ENCODE measurements at regions not wholly inside any gene's neighbourhood (a gene's known extent, or its start where the extent isn't known, plus 50 kb on each side); places are given as distances from the start of the nearest gene placed in this dataset.
"Not testable (repeated sequence)": the region's sequence is repeated elsewhere in the genome, so short reads cannot be mapped to it uniquely, and the experiment has no call there.

DNA sequence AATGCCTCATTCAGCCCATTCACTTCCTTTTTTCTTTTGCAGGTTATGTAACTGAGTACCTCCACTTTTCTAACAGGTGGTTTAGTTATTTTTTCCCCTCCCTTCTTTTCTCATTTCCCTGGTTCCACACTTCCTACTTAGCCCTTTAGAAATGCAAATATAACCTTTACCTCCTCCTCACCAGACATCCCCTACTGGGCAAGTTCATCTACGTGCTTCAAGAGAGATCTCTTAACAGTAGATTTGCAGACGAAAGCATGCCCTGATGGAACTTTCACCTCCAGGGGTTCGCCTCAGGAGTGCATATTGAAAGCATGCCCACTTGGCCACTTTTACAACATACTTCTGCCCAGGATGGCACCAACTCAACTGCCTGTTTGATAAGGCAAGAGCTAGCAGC is 314.1 kb upstream of the LRRC3B start:
- no peaks in the 10 kb centered on the region for H3K36me3 ChIP-seq (ENCODE audit: insufficient read depth, insufficient read length, low read length)
- H3K9ac ChIP-seq (ENCODE audit: insufficient read length, low read depth): no peak overlapping the region
- H3K4me1 ChIP-seq (ENCODE audit: insufficient read depth, insufficient read length): no peaks in the 10 kb centered on the region
- TF ChIP-seq YY1 (IDR thresholded peaks at IDR 0.05; ENCODE audit: insufficient read depth, insufficient read length) (no peak), SUZ12 (IDR thresholded peaks at IDR 0.05; ENCODE audit: extremely low read depth, insufficient read depth, insufficient read length) (no peak), ZNF274 (IDR thresholded peaks at IDR 0.05; ENCODE audit: low read depth, low read length) (no peak)
- peak; percentile 13 for DNase-seq (ENCODE audit: low read depth, low spot score)
- H3K27me3 ChIP-seq (ENCODE audit: insufficient read depth, insufficient read length): no peaks in the 10 kb centered on the region
- H3K4me3 ChIP-seq (ENCODE audit: insufficient read length, low read depth): no peak overlapping the region
- peaks cover 35% of the 10 kb centered on the region for H3K9me3 ChIP-seq (ENCODE audit: insufficient read depth, low read length)

DNA sequence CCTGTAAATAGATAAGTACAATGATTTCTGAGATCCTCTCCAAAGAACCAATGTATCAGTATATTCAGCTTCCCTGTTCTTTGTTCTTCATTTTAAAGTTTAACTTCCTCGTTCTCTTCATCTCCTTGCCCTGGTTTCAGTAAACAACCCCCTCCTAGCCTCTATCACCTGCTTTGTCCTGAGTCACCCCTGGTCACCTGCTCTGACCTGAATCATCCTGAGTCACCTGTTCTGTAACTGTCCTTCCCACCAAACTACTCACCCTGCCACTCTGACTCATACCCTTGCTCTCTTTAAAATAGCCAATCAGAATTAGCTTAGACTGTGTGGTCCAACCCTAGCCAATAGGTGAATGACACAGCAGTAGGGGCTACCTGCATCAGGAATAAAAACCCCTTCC is 313.0 kb upstream of the LRRC3B start:
- H3K9ac ChIP-seq (ENCODE audit: insufficient read length, low read depth); H3K27me3 ChIP-seq (ENCODE audit: insufficient read depth, insufficient read length); H3K4me1 ChIP-seq (ENCODE audit: insufficient read depth, insufficient read length); H3K36me3 ChIP-seq (ENCODE audit: insufficient read depth, insufficient read length, low read length); H3K4me3 ChIP-seq (ENCODE audit: insufficient read length, low read depth); DNase-seq (ENCODE audit: low read depth, low spot score): not testable (repeated sequence)
- H3K9me3 ChIP-seq (ENCODE audit: insufficient read depth, low read length): peaks cover 35% of the 10 kb centered on the region

DNA sequence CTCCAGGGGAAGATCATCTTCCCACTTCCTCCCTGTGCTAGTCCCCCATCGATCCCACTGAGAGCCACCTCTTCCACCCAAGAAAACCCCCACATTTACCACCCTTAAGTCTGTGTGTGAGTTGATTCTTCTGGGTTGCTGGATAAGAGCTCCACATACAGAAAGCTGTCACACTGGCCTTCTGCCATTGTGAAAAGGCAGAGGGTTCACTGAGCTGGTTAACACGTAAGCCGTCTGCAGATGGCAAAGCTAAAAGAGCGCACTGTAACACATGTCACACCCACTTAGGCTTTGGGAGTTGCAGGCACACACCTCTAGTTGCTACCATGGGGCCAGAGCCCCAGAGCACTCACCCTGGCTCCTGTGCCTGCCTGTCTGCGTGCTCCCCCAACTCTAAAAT is 309.8 kb upstream of the LRRC3B start:
- H3K9ac ChIP-seq (ENCODE audit: insufficient read length, low read depth): no peak overlapping the region
- H3K9me3 ChIP-seq (ENCODE audit: insufficient read depth, low read length): peaks cover 33% of the 10 kb centered on the region
- no peak for DNase-seq (ENCODE audit: low read depth, low spot score)
- H3K4me3 ChIP-seq (ENCODE audit: insufficient read length, low read depth): no peak overlapping the region
- H3K4me1 ChIP-seq (ENCODE audit: insufficient read depth, insufficient read length): no peaks in the 10 kb centered on the region
- H3K27me3 ChIP-seq (ENCODE audit: insufficient read depth, insufficient read length): no peaks in the 10 kb centered on the region
- TF ChIP-seq SUZ12 (IDR thresholded peaks at IDR 0.05; ENCODE audit: extremely low read depth, insufficient read depth, insufficient read length) (no peak), ZNF274 (IDR thresholded peaks at IDR 0.05; ENCODE audit: low read depth, low read length) (no peak), YY1 (IDR thresholded peaks at IDR 0.05; ENCODE audit: insufficient read depth, insufficient read length) (no peak)
- H3K36me3 ChIP-seq (ENCODE audit: insufficient read depth, insufficient read length, low read length): no peaks in the 10 kb centered on the region

DNA sequence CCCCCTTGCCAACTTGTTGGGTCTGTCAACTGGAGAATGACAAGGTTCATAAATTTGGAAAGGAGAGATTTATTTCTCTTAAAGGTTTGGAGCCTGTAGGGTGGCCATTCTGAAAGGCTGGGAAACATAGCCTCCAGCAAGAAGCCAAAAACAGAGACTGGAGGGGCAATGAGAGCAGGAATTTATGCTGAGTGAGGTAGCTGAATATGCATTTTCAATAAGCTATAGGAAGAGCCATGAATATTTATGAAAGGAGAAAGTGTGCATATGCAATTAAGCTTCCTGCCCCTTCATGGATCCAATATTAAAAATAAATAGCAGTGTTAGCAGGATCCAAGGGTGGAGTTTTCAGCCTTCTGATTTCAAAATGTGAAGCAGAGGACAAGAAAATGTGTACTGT is 306.1 kb upstream of the LRRC3B start:
- Histone ChIP-seq H3K4me1 (ENCODE audit: insufficient read depth, insufficient read length) (no peaks in the 10 kb centered on the region), H3K9ac (ENCODE audit: insufficient read length, low read depth) (no peak overlapping the region), H3K4me3 (ENCODE audit: insufficient read length, low read depth) (no peak overlapping the region), H3K9me3 (ENCODE audit: insufficient read depth, low read length) (peaks cover 4% of the 10 kb centered on the region; the same call in 1 of the 2 replicates), H3K27me3 (ENCODE audit: insufficient read depth, insufficient read length) (no peaks in the 10 kb centered on the region), H3K36me3 (ENCODE audit: insufficient read depth, insufficient read length, low read length) (no peaks in the 10 kb centered on the region)
- DNase-seq (ENCODE audit: low read depth, low spot score): no peak
- no peak for TF ChIP-seq ZNF274 (IDR thresholded peaks at IDR 0.05; ENCODE audit: low read depth, low read length)
- no peak for TF ChIP-seq SUZ12 (IDR thresholded peaks at IDR 0.05; ENCODE audit: extremely low read depth, insufficient read depth, insufficient read length)
- TF ChIP-seq YY1 (IDR thresholded peaks at IDR 0.05; ENCODE audit: insufficient read depth, insufficient read length): no peak

DNA sequence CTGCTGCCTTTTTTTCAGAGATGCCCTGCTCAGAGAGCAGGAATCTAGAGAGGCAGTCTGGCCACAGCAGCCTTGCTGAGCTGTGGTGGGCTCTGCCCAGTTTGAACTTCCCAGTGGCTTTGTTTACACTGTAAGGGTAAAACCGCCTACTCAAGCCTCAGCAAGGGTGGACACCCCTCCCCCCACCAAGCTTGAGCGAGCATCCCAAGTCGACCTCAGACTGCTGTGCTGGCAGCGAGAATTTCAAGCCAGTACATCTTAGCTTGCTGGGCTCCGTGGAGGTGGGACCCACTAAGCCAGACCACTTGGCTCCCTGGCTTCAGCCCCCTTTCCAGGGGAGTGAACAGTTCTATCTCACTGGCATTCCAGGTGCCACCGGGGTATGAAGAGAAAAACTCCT is 298.8 kb upstream of the LRRC3B start:
- not testable (repeated sequence) for H3K9ac ChIP-seq (ENCODE audit: insufficient read length, low read depth); H3K9me3 ChIP-seq (ENCODE audit: insufficient read depth, low read length); H3K4me1 ChIP-seq (ENCODE audit: insufficient read depth, insufficient read length); H3K27me3 ChIP-seq (ENCODE audit: insufficient read depth, insufficient read length); H3K4me3 ChIP-seq (ENCODE audit: insufficient read length, low read depth); H3K36me3 ChIP-seq (ENCODE audit: insufficient read depth, insufficient read length, low read length)
- DNase-seq (ENCODE audit: low read depth, low spot score): peak; percentile 32

DNA sequence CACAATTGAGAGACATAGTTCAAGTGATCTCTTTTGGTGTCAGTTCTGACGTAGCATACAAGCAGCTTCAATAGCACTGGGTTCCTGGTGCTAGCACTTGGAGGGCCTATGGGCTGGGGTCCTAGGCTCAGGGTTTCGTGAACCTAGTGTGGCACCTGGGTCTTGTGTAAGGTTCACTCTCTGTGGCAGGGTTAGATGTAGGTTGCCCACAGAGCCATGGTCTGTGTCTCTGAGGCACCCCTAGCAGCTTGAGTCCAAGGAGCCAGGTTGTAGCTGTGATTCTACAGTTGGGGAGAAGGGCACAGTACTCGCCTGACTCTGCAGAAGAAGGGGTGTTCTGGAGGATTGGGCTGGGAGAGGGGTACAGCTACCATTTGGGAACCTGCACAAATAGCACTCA is 282.6 kb upstream of the LRRC3B start:
- TF ChIP-seq ZNF274 (IDR thresholded peaks at IDR 0.05; ENCODE audit: low read depth, low read length) (no peak), SUZ12 (IDR thresholded peaks at IDR 0.05; ENCODE audit: extremely low read depth, insufficient read depth, insufficient read length) (no peak), YY1 (IDR thresholded peaks at IDR 0.05; ENCODE audit: insufficient read depth, insufficient read length) (no peak)
- H3K9ac ChIP-seq (ENCODE audit: insufficient read length, low read depth): no peak overlapping the region
- H3K4me3 ChIP-seq (ENCODE audit: insufficient read length, low read depth): no peak overlapping the region
- H3K9me3 ChIP-seq (ENCODE audit: insufficient read depth, low read length): no peaks in the 10 kb centered on the region
- no peaks in the 10 kb centered on the region for H3K4me1 ChIP-seq (ENCODE audit: insufficient read depth, insufficient read length)
- DNase-seq (ENCODE audit: low read depth, low spot score): no peak
- H3K27me3 ChIP-seq (ENCODE audit: insufficient read depth, insufficient read length): no peaks in the 10 kb centered on the region
- no peaks in the 10 kb centered on the region for H3K36me3 ChIP-seq (ENCODE audit: insufficient read depth, insufficient read length, low read length)

DNA sequence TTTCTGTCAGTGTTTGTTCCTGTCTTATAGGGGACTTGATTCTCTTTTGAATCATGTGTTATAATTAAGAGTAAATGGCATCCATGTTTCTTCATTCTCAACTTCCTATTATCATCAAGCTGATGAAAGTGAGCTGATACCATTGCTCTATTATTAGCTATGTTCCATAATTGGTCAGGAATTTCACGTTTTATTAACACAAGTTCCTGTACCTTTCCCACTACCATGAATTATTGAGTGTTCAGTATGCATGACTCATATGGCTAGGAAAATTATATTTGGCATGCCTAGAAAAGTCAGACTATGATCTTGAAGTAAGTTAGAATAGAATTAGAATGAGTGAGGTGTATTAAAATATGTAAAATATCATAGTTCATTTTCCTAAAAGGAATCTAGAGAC is 278.9 kb upstream of the LRRC3B start:
- Histone ChIP-seq H3K4me3 (ENCODE audit: insufficient read length, low read depth) (no peak overlapping the region), H3K27me3 (ENCODE audit: insufficient read depth, insufficient read length) (no peaks in the 10 kb centered on the region), H3K9ac (ENCODE audit: insufficient read length, low read depth) (no peak overlapping the region), H3K9me3 (ENCODE audit: insufficient read depth, low read length) (peaks cover 12% of the 10 kb centered on the region; the same call in 1 of the 2 replicates), H3K4me1 (ENCODE audit: insufficient read depth, insufficient read length) (no peaks in the 10 kb centered on the region), H3K36me3 (ENCODE audit: insufficient read depth, insufficient read length, low read length) (no peaks in the 10 kb centered on the region)
- DNase-seq (ENCODE audit: low read depth, low spot score): no peak
- no peak for TF ChIP-seq YY1 (IDR thresholded peaks at IDR 0.05; ENCODE audit: insufficient read depth, insufficient read length)

DNA sequence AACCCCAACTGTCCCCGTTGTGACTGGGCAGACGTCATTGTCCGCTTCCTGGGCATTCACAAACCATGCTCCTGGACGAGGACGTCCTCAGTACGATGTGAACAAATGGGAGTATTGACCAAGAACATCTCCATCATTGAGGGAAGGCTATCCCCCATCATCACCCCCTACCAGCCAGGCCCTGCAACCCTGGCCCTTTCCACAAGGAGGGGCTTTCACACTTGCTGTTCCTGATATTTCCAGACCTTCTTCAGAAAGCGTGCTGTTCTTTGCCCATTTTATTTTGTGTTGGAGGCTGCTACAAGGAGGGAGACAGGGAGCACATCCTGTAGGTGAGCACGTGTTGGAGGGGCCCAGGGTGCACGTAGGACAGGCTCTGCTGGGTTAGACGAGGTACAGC is 277.0 kb upstream of the LRRC3B start:
- Histone ChIP-seq H3K9ac (ENCODE audit: insufficient read length, low read depth) (no peak overlapping the region), H3K4me3 (ENCODE audit: insufficient read length, low read depth) (no peak overlapping the region), H3K4me1 (ENCODE audit: insufficient read depth, insufficient read length) (no peaks in the 10 kb centered on the region), H3K36me3 (ENCODE audit: insufficient read depth, insufficient read length, low read length) (no peaks in the 10 kb centered on the region), H3K27me3 (ENCODE audit: insufficient read depth, insufficient read length) (no peaks in the 10 kb centered on the region), H3K9me3 (ENCODE audit: insufficient read depth, low read length) (peaks cover 31% of the 10 kb centered on the region)
- no peak for DNase-seq (ENCODE audit: low read depth, low spot score)
- TF ChIP-seq YY1 (IDR thresholded peaks at IDR 0.05; ENCODE audit: insufficient read depth, insufficient read length) (no peak), SUZ12 (IDR thresholded peaks at IDR 0.05; ENCODE audit: extremely low read depth, insufficient read depth, insufficient read length) (no peak), ZNF274 (IDR thresholded peaks at IDR 0.05; ENCODE audit: low read depth, low read length) (no peak)

Data from NT2/D1 (cell line).